ENCODE measurements at regions not wholly inside any gene's neighbourhood (a gene's known extent, or its start where the extent isn't known, plus 50 kb on each side); places are given as distances from the start of the nearest gene placed in this dataset.
A peak's percentile ranks its signal among the peaks of the same experiment; 100 is the strongest.

DNA sequence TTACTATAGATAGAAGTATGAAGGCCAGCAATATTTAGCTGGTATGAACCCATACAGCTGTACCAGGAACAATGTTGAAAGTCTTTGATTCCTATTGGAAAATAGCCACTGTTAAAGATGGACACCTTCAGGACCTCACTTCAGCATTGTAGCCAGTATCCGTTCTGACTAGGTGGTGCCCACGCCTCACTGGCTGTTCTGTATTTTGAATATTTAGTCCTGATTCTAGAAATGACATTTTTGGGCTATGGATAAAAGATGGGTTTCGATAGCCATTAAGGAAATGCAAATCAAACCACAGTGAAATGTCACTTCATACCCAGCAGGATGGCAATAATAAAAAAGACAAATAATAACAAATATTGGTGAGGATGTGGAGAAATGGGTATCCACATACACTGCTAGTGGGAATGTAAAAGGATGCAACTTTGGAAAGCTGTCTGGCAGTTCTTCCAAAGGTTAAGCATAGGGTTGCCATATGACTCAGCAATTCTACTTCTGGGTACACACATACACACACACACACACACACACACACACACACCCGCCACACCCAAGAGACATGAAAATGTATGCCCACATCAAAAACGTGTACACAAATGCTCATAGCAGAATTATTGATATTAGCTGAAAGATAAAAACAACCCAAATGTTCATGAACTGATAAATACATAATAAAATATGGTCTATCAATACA is 56.8 kb downstream of the UTRN start:
- no peaks in the 10 kb centered on the region for H3K79me2 ChIP-seq (ENCODE audit: low read length)
- H3K9me2 ChIP-seq (replicated peaks; ENCODE audit: insufficient read depth, low read length), result no peaks in the 10 kb centered on the region
- H3K27ac ChIP-seq (ENCODE audit: low read length), result no peak overlapping the region
- H4K20me1 ChIP-seq (ENCODE audit: insufficient read depth, low read depth, low read length), result no peaks in the 10 kb centered on the region
- H2AFZ ChIP-seq (ENCODE audit: low read length), result no peak overlapping the region
- peaks cover 46% of the 10 kb centered on the region for H3K4me1 ChIP-seq (ENCODE audit: low read length)
- H3K36me3 ChIP-seq (ENCODE audit: insufficient read depth, low read length), result no peaks in the 10 kb centered on the region
- H3K9me3 ChIP-seq (ENCODE audit: low read length), result no peaks in the 10 kb centered on the region
- no peak for DNase-seq
- no peaks in the 10 kb centered on the region for H3K27me3 ChIP-seq (ENCODE audit: low read length)
- peak overlapping the region; percentile 18 for H3K4me2 ChIP-seq (ENCODE audit: low read depth, low read length, poor library complexity, severe bottlenecking)
- no peak overlapping the region for H3K9ac ChIP-seq (ENCODE audit: low read length)
- no peak overlapping the region for H3K4me3 ChIP-seq (ENCODE audit: low read length)

DNA sequence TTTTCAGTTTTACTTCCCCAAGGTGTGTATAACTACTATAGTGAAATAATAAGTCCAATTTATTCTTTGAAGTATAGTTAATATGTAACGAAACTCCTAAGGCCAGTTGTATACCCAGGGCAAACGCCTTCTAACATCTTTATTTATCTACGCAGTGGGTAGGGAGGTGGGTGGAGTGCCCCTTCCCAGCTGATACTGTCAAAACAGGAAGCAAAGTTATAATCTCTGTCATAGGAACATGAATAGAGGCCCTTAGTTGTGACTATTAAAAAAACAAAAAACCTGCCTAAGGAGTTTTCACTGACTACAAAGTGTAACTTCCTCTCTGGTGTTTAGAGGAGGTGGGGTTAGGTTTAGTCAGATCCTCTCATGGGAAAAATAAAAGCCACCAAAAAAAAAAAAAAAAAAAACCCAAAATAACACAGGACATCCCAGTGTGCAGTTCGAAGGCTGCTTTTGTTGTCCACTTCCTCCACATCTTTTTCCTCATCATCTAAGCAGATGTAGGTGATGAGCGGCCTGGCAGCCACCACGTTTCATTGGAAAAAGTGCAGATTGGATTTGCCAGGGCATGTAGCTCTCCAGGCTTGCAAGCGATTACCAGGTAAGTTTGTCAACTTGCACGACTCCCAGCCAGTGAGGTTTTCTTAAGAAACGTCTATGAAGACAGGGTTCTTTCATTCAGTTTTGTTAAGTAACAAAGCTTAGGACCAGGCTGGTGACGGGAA is 58.7 kb downstream of the UTRN start:
- no peaks in the 10 kb centered on the region for H3K9me2 ChIP-seq (replicated peaks; ENCODE audit: insufficient read depth, low read length)
- H4K20me1 ChIP-seq (ENCODE audit: insufficient read depth, low read depth, low read length), result no peaks in the 10 kb centered on the region
- H3K36me3 ChIP-seq (ENCODE audit: insufficient read depth, low read length), result no peaks in the 10 kb centered on the region
- peaks cover 43% of the 10 kb centered on the region for H3K4me1 ChIP-seq (ENCODE audit: low read length)
- peak overlapping the region; percentile 63 for H3K4me3 ChIP-seq (ENCODE audit: low read length)
- H3K4me2 ChIP-seq (ENCODE audit: low read depth, low read length, poor library complexity, severe bottlenecking), result peak overlapping the region; percentile 68
- peak overlapping the region; percentile 95 for H2AFZ ChIP-seq (ENCODE audit: low read length)
- peak; percentile 71 for DNase-seq
- peak overlapping the region; percentile 18; the same call in 1 of the 2 replicates for H3K27ac ChIP-seq (ENCODE audit: low read length)
- peak overlapping the region; percentile 56 for H3K9ac ChIP-seq (ENCODE audit: low read length)
- no peaks in the 10 kb centered on the region for H3K79me2 ChIP-seq (ENCODE audit: low read length)
- H3K27me3 ChIP-seq (ENCODE audit: low read length), result no peaks in the 10 kb centered on the region
- no peaks in the 10 kb centered on the region for H3K9me3 ChIP-seq (ENCODE audit: low read length)

DNA sequence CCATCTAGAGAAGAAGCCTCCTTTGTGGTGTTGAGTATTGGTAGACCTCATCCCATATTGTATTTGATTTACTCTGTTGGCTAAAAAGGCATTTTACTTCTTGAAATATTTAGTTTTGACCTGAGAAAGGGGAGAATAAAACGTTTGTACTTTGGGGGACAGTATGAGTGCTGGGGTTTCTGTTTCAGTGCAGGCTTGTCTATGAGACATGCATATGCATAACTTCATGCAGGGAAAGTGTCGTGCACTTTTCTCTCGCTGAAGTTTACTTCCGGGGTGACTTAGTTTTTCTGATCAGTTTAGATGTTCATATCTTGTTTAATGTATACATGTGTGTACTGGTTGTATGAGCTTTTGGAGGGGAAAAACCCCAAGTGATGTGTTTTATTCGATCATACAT is 59.5 kb downstream of the UTRN start:
- Histone ChIP-seq H3K9me2 (replicated peaks; ENCODE audit: insufficient read depth, low read length) (no peaks in the 10 kb centered on the region), H4K20me1 (ENCODE audit: insufficient read depth, low read depth, low read length) (no peaks in the 10 kb centered on the region), H3K9me3 (ENCODE audit: low read length) (no peaks in the 10 kb centered on the region), H3K79me2 (ENCODE audit: low read length) (no peaks in the 10 kb centered on the region), H3K27me3 (ENCODE audit: low read length) (no peaks in the 10 kb centered on the region), H3K4me1 (ENCODE audit: low read length) (peaks cover 37% of the 10 kb centered on the region), H3K4me3 (ENCODE audit: low read length) (peak overlapping the region; percentile 63), H3K9ac (ENCODE audit: low read length) (peak overlapping the region; percentile 56), H3K36me3 (ENCODE audit: insufficient read depth, low read length) (no peaks in the 10 kb centered on the region), H3K4me2 (ENCODE audit: low read depth, low read length, poor library complexity, severe bottlenecking) (peak overlapping the region; percentile 68), H3K27ac (ENCODE audit: low read length) (peak overlapping the region; percentile 18; the same call in 1 of the 2 replicates), H2AFZ (ENCODE audit: low read length) (peak overlapping the region; percentile 95)
- DNase-seq, result peak; percentile 60

DNA sequence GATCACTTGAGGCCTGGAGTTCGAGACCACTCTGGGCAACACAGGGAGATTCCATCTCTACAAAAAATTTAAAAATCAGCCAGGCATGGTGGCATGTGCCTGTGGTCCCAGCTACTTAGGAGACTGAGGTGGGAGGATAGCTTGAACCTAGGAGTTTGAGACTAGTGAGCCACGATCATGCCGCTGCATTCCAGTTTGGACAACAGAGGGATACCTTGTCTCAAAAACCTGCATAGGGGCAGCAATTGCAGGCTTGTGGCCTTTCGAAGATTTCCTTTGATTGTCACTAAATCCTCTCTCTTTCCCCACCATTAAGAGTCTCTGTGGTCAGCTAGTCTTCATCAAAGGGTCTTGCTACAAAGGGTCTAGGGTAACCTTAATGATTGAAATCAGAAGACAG is 60.3 kb downstream of the UTRN start:
- no peaks in the 10 kb centered on the region for H3K9me3 ChIP-seq (ENCODE audit: low read length)
- no peak overlapping the region for H3K4me2 ChIP-seq (ENCODE audit: low read depth, low read length, poor library complexity, severe bottlenecking)
- H3K9me2 ChIP-seq (replicated peaks; ENCODE audit: insufficient read depth, low read length), result no peaks in the 10 kb centered on the region
- no peaks in the 10 kb centered on the region for H3K27me3 ChIP-seq (ENCODE audit: low read length)
- H2AFZ ChIP-seq (ENCODE audit: low read length), result no peak overlapping the region
- no peaks in the 10 kb centered on the region for H3K36me3 ChIP-seq (ENCODE audit: insufficient read depth, low read length)
- DNase-seq, result no peak
- no peak overlapping the region for H3K27ac ChIP-seq (ENCODE audit: low read length)
- H4K20me1 ChIP-seq (ENCODE audit: insufficient read depth, low read depth, low read length), result peaks cover 3% of the 10 kb centered on the region; the same call in 1 of the 2 replicates
- H3K79me2 ChIP-seq (ENCODE audit: low read length), result no peaks in the 10 kb centered on the region
- H3K4me3 ChIP-seq (ENCODE audit: low read length), result no peak overlapping the region
- H3K4me1 ChIP-seq (ENCODE audit: low read length), result peaks cover 45% of the 10 kb centered on the region
- H3K9ac ChIP-seq (ENCODE audit: low read length), result no peak overlapping the region

DNA sequence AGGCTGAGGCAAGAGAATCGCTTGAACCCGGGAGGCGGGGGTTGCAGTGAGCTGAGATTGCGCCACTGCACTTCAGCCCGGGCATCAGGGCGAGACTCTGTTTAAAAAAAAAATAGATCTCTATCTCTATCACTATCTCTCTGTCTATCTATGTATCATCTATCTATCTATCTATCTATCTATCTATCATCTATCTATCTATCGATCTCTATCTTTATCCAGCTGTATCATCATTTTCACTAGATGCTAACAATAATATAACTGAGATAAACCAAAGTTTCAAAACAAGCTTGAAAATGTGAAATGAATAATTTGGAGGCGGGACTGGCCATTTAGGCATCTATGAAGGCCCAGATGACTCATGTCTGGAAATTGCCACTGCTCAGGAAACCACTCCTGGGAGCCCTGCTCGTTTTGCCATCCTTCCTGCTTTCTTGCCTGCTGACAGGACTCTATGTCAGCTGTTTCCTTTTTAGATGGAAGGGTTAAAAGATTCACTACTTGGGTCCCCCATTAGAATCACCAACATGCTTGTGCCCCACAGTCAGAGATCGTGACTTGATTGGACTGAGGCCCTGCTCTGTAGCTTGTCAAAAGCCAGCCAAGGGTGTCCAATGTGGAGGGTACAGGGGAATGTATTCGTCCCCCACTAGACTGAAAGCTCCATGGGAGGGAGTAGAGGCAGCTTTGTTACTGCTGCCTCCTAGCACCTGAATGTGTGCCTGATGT is 61.7 kb downstream of the UTRN start:
- H2AFZ ChIP-seq (ENCODE audit: low read length), result no peak overlapping the region
- H3K9ac ChIP-seq (ENCODE audit: low read length), result no peak overlapping the region
- peaks cover 50% of the 10 kb centered on the region for H3K4me1 ChIP-seq (ENCODE audit: low read length)
- DNase-seq, result no peak
- H3K27me3 ChIP-seq (ENCODE audit: low read length), result no peaks in the 10 kb centered on the region
- H4K20me1 ChIP-seq (ENCODE audit: insufficient read depth, low read depth, low read length), result peaks cover 3% of the 10 kb centered on the region; the same call in 1 of the 2 replicates
- no peak overlapping the region for H3K4me2 ChIP-seq (ENCODE audit: low read depth, low read length, poor library complexity, severe bottlenecking)
- H3K79me2 ChIP-seq (ENCODE audit: low read length), result no peaks in the 10 kb centered on the region
- H3K9me3 ChIP-seq (ENCODE audit: low read length), result no peaks in the 10 kb centered on the region
- no peaks in the 10 kb centered on the region for H3K36me3 ChIP-seq (ENCODE audit: insufficient read depth, low read length)
- H3K9me2 ChIP-seq (replicated peaks; ENCODE audit: insufficient read depth, low read length), result no peaks in the 10 kb centered on the region
- H3K4me3 ChIP-seq (ENCODE audit: low read length), result no peak overlapping the region
- no peak overlapping the region for H3K27ac ChIP-seq (ENCODE audit: low read length)

DNA sequence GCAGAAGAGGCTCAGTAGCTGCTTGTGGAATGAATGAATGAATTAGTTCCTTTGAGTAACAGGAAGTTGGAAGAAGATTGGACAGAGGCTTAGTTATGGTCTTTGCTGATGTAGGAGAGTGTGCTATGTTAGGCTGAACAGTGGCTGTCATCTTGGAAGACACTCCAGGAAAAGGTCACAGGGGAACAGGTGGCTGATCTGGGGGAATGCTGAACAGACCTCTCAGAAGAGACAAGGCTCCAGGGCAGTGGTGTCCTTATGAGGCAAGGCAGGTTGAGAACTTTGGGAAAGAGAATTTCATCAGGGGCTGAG is 62.3 kb downstream of the UTRN start:
- Histone ChIP-seq H3K4me1 (ENCODE audit: low read length) (peaks cover 50% of the 10 kb centered on the region), H3K27ac (ENCODE audit: low read length) (no peak overlapping the region), H2AFZ (ENCODE audit: low read length) (no peak overlapping the region), H3K27me3 (ENCODE audit: low read length) (no peaks in the 10 kb centered on the region), H3K36me3 (ENCODE audit: insufficient read depth, low read length) (no peaks in the 10 kb centered on the region), H3K9me3 (ENCODE audit: low read length) (no peaks in the 10 kb centered on the region), H3K4me3 (ENCODE audit: low read length) (no peak overlapping the region), H3K4me2 (ENCODE audit: low read depth, low read length, poor library complexity, severe bottlenecking) (no peak overlapping the region), H3K9me2 (replicated peaks; ENCODE audit: insufficient read depth, low read length) (no peaks in the 10 kb centered on the region), H3K79me2 (ENCODE audit: low read length) (no peaks in the 10 kb centered on the region), H3K9ac (ENCODE audit: low read length) (no peak overlapping the region), H4K20me1 (ENCODE audit: insufficient read depth, low read depth, low read length) (peaks cover 3% of the 10 kb centered on the region; the same call in 1 of the 2 replicates)
- DNase-seq, result no peak

DNA sequence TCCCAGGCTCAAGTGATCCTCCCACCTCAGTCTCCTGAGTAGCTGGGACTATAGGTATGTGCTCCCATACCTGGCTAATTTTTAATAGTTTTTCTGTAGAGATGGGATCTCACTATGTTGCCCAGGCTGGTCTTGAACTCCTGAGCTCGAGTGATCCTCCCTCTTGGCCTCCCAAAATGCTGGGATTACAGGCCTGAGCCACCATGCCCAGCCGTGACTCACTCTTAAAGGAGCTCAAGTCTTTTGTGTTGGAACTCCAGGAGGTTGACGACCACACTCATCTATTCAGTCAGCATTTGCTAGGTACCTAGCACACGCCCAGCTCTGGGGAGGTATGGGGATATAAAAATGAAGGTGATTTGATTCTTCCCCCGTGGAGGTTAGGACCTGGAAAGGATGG is 62.8 kb downstream of the UTRN start:
- no peak overlapping the region for H3K4me3 ChIP-seq (ENCODE audit: low read length)
- no peak overlapping the region for H3K4me2 ChIP-seq (ENCODE audit: low read depth, low read length, poor library complexity, severe bottlenecking)
- H3K27me3 ChIP-seq (ENCODE audit: low read length), result no peaks in the 10 kb centered on the region
- no peak for DNase-seq
- no peaks in the 10 kb centered on the region for H3K79me2 ChIP-seq (ENCODE audit: low read length)
- H3K27ac ChIP-seq (ENCODE audit: low read length), result no peak overlapping the region
- no peak overlapping the region for H2AFZ ChIP-seq (ENCODE audit: low read length)
- no peaks in the 10 kb centered on the region for H3K36me3 ChIP-seq (ENCODE audit: insufficient read depth, low read length)
- peaks cover 54% of the 10 kb centered on the region for H3K4me1 ChIP-seq (ENCODE audit: low read length)
- H4K20me1 ChIP-seq (ENCODE audit: insufficient read depth, low read depth, low read length), result peaks cover 3% of the 10 kb centered on the region; the same call in 1 of the 2 replicates
- no peak overlapping the region for H3K9ac ChIP-seq (ENCODE audit: low read length)
- H3K9me2 ChIP-seq (replicated peaks; ENCODE audit: insufficient read depth, low read length), result no peaks in the 10 kb centered on the region
- H3K9me3 ChIP-seq (ENCODE audit: low read length), result no peaks in the 10 kb centered on the region
